Caco-2 (cell line): ENCODE measurements at regions not wholly inside any gene's neighbourhood (a gene's known extent, or its start where the extent isn't known, plus 50 kb on each side); places are given as distances from the start of the nearest gene placed in this dataset.

Experiments used
- BruUV-seq: library from RNA; stranded (reverse); fragments of 400-500 nt; replicated peaks from 2 replicates; lab custom pipeline; 2021; lab: Mats Ljungman, UMichigan
- CTCF ChIA-PET: fragments of 300-600 bp; sonication (Branson Sonifier 250); formaldehyde crosslinking; loops from one replicate; lab custom pipeline; 2022; ENCODE audit warnings: antibody characterized with exemption; lab: Charles Lee
- POLR2A ChIA-PET: fragments of 300-600 bp; sonication (Branson Sonifier 250); formaldehyde crosslinking; loops from one replicate; lab custom pipeline; 2022; ENCODE audit warnings: antibody characterized with exemption; lab: Charles Lee
- DNase-seq, 2 experiments: peaks; one replicate each; pipeline versions ENCODE4 v3.0.0 to v3.0.0-alpha.2; 2020 to 2022
- H3K27me3 ChIP-seq: replicated peaks from 2 replicates; pipeline ENCODE4 v1.6.0; 2011; ENCODE audit warnings: low read length; ENCODE audit not compliant: control insufficient read depth, insufficient read depth
- H3K36me3 ChIP-seq: 2 replicates; pipeline ENCODE4 v1.5.1; 2011; ENCODE audit warnings: low read length; ENCODE audit not compliant: control insufficient read depth, insufficient read depth
- H3K4me1 ChIP-seq: fragments of 250-450 bp; sonication (Bioruptor Pico); 2 replicates; pipeline ENCODE4 v1.5.1; 2020; ENCODE audit warnings: mild to moderate bottlenecking
- H3K4me3 ChIP-seq: 2 replicates; pipeline ENCODE4 v1.5.1; 2011; ENCODE audit warnings: low read depth, mild to moderate bottlenecking, control low read depth, low read length
- H3K9me3 ChIP-seq: fragments of 250-450 bp; sonication (Bioruptor Pico); 2 replicates; pipeline ENCODE4 v1.5.1; 2020; ENCODE audit warnings: mild to moderate bottlenecking, moderate library complexity
- H3K27ac Mint-ChIP-seq: one replicate; pipeline ENCODE4 v1.8.0; 2022; ENCODE audit warnings: mixed read lengths; ENCODE audit not compliant: unreplicated experiment
- H3K27me3 Mint-ChIP-seq: one replicate; pipeline ENCODE4 v1.8.0; 2022; ENCODE audit warnings: mixed read lengths; ENCODE audit not compliant: insufficient read depth, unreplicated experiment
- H3K36me3 Mint-ChIP-seq: one replicate; pipeline ENCODE4 v1.8.0; 2022; ENCODE audit warnings: mild to moderate bottlenecking, mixed read lengths; ENCODE audit not compliant: insufficient read depth, unreplicated experiment
- H3K4me1 Mint-ChIP-seq: one replicate; pipeline ENCODE4 v1.8.0; 2022; ENCODE audit warnings: low read depth, mixed read lengths; ENCODE audit not compliant: unreplicated experiment
- H3K4me3 Mint-ChIP-seq: one replicate; pipeline ENCODE4 v1.8.0; 2022; ENCODE audit warnings: mild to moderate bottlenecking, moderate library complexity, mixed read lengths; ENCODE audit not compliant: unreplicated experiment
- H3K9me3 Mint-ChIP-seq: one replicate; pipeline ENCODE4 v1.8.0; 2022; ENCODE audit warnings: mixed read lengths; ENCODE audit not compliant: unreplicated experiment
- intact Hi-C: fragments of 100-400 bp; cut with micrococcal nuclease; formaldehyde crosslinking; loops from one replicate; pipeline ENCODE4 v1.10.0; 2022; ENCODE audit not compliant: unreplicated experiment
- TF ChIP-seq, protein P1 (sequence below), 2 experiments: fragments of 200-600 bp in 1 of 2; IDR thresholded peaks; 1 replicate in 1 of 2; 2 replicates in 1 of 2; pipeline versions ENCODE4 v1.5.1 to v1.8.0; 2011 to 2022; ENCODE audit warnings: antibody characterized with exemption in 1 of 2, control low read depth in 1 of 2, inconsistent platforms in 1 of 2, low read depth in 1 of 2, low read length in 1 of 2, mild to moderate bottlenecking in 1 of 2, moderate library complexity in 1 of 2; ENCODE audit not compliant: insufficient read depth in 1 of 2, severe bottlenecking in 1 of 2, unreplicated experiment in 1 of 2

DNA sequence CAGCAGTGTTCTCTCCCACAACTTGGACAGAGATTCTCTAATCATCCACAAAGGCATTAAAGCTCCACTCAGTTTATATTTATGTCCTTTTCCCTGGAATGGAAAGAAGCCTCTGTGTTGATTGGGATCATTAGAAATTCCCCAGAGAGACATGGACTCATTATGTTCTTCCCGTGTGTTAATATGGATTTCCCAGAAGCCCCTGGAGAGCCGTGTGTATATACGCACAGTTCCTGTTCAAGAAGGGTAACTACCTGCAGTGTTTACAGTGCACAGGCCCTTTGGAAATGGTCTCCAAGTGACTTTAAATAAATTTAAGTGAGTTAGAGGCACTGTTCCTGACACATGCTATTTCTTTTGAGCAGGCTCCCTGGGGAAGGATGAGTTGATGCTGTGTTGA lies 428.0 kb upstream of the TMTC1 start:
- CTCF ChIA-PET = no interaction called here

DNA sequence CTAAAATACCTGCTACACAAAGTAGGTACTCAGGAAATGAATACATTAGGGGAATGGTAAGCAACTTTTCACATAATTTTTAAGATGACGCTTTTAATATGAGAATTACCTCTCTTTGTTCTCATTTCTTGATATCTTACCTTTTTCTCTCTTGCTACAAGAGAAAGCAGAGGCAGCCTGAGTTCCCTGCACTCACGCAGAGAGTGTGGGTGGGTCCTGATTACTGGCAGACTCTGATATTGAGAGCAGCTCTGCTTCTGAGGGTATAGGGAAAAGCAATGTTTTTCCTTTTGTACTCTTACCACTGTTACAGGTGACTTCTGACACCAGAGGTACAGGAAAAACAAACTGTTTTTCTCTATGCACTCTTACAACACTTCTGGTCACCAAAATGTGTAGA lies 420.2 kb upstream of the TMTC1 start:
- DNase-seq = no peak
- CTCF ChIA-PET = no interaction called here

More for the DNA sequence above, 428.0 kb upstream of the TMTC1 start:
- Histone ChIP-seq H3K36me3 (no peaks in the 10 kb centered on the region), H3K4me1 (peaks cover 8% of the 10 kb centered on the region; the same call in 1 of the 2 replicates), H3K9me3 (no peaks in the 10 kb centered on the region; the same call in 1 of the 2 replicates), H3K27me3 (no peaks in the 10 kb centered on the region), H3K4me3 (no peak overlapping the region)
- POLR2A ChIA-PET = no interaction called here
- no peak for DNase-seq
- BruUV-seq = no TSS peak
- Mint-ChIP-seq H3K4me3 (no peak overlapping the region), H3K4me1 (peaks cover 9% of the 10 kb centered on the region), H3K36me3 (no peaks in the 10 kb centered on the region), H3K27ac (no peak overlapping the region), H3K27me3 (no peaks in the 10 kb centered on the region), H3K9me3 (peaks cover 27% of the 10 kb centered on the region)
- intact Hi-C loops = no loop called here
- TF ChIP-seq, protein P1, sequence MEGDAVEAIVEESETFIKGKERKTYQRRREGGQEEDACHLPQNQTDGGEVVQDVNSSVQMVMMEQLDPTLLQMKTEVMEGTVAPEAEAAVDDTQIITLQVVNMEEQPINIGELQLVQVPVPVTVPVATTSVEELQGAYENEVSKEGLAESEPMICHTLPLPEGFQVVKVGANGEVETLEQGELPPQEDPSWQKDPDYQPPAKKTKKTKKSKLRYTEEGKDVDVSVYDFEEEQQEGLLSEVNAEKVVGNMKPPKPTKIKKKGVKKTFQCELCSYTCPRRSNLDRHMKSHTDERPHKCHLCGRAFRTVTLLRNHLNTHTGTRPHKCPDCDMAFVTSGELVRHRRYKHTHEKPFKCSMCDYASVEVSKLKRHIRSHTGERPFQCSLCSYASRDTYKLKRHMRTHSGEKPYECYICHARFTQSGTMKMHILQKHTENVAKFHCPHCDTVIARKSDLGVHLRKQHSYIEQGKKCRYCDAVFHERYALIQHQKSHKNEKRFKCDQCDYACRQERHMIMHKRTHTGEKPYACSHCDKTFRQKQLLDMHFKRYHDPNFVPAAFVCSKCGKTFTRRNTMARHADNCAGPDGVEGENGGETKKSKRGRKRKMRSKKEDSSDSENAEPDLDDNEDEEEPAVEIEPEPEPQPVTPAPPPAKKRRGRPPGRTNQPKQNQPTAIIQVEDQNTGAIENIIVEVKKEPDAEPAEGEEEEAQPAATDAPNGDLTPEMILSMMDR (IDR thresholded peaks at IDR 0.05; ENCODE audit: insufficient read depth in 1 of 2, low read depth in 1 of 2, low read length in 1 of 2, severe bottlenecking in 1 of 2, unreplicated experiment in 1 of 2) = no peak

DNA sequence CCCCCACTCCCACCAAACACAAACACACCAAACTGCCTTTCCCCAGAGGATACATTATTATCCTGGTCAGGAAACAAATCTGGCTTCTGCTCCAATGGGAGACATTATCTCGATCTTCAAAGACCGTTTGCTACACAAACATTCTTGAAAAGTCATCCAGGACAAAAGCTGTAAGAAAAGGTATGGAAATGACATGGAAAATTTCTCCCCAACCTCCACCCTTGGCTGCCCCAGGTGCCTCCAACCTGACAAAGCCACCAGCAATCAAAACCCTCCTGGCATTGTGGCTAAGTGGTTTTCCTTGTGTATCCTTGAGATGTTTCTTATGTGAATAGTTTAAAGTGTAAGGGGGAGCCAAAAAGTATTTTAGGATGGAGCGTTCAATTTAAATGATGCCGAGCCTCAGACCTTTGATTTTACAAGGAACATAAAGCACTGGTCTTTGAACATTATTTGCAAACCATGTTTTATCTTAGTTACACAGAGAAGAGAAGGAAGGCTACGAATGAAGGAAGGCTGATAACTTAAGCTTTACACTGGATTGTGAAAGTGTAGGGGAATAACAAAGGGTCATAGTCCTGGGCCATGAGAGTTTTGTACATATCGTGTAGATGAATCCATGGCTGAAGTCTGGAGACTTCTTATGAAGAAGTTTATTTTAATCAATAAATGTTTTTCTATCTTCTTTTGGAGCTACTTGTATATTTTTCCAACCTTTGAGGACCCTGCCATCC lies 418.9 kb upstream of the TMTC1 start:
- DNase-seq = peak; percentile 78 to 80
- peaks cover 15% of the 10 kb centered on the region for H3K36me3 Mint-ChIP-seq
- ChIA-PET CTCF (no interaction called here), POLR2A (interaction anchor here (0.7 kb wide), 1 partner anchor 67 kb away, joined by 4 read pairs; no protein-coding TSS in a partner anchor)
- peaks cover 9% of the 10 kb centered on the region; the same call in 1 of the 2 replicates for H3K9me3 ChIP-seq
- H3K4me3 Mint-ChIP-seq = peak overlapping the region; percentile 33
- intact Hi-C loops = loop anchor here (1.0 to 10.0 kb wide), 2 partner anchors 84 to 552 kb away; partner anchors contain the start of gene CAPRIN2
- H3K9me3 Mint-ChIP-seq = peaks cover 38% of the 10 kb centered on the region
- H3K4me1 Mint-ChIP-seq = peaks cover 14% of the 10 kb centered on the region
- no peaks in the 10 kb centered on the region for H3K27me3 ChIP-seq
- no peaks in the 10 kb centered on the region for H3K27me3 Mint-ChIP-seq
- H3K27ac Mint-ChIP-seq = peak overlapping the region; percentile 90
- TF ChIP-seq, protein P1 (IDR thresholded peaks at IDR 0.05; ENCODE audit: insufficient read depth in 1 of 2, low read depth in 1 of 2, low read length in 1 of 2, severe bottlenecking in 1 of 2, unreplicated experiment in 1 of 2) = no peak
- no peaks in the 10 kb centered on the region for H3K36me3 ChIP-seq
- BruUV-seq = TSS peak; percentile 76
- no peak overlapping the region for H3K4me3 ChIP-seq
- H3K4me1 ChIP-seq = peaks cover 27% of the 10 kb centered on the region

More for the DNA sequence above, 420.2 kb upstream of the TMTC1 start:
- no TSS peak for BruUV-seq
- H3K4me1 Mint-ChIP-seq = peaks cover 10% of the 10 kb centered on the region
- POLR2A ChIA-PET = no interaction called here
- intact Hi-C loops = loop anchor here (10.0 kb wide), 1 partner anchor 551 kb away; the partner anchor contains the start of gene CAPRIN2
- peaks cover 15% of the 10 kb centered on the region for H3K36me3 Mint-ChIP-seq
- TF ChIP-seq, protein P1 (IDR thresholded peaks at IDR 0.05; ENCODE audit: insufficient read depth in 1 of 2, low read depth in 1 of 2, low read length in 1 of 2, severe bottlenecking in 1 of 2, unreplicated experiment in 1 of 2) = no peak
- H3K9me3 Mint-ChIP-seq = peaks cover 40% of the 10 kb centered on the region
- H3K4me1 ChIP-seq = peaks cover 27% of the 10 kb centered on the region
- H3K4me3 ChIP-seq = no peak overlapping the region
- peaks cover 9% of the 10 kb centered on the region; the same call in 1 of the 2 replicates for H3K9me3 ChIP-seq
- no peaks in the 10 kb centered on the region for H3K27me3 ChIP-seq
- H3K4me3 Mint-ChIP-seq = peak overlapping the region; percentile 52
- no peaks in the 10 kb centered on the region for H3K27me3 Mint-ChIP-seq
- peak overlapping the region; percentile 90 for H3K27ac Mint-ChIP-seq
- H3K36me3 ChIP-seq = no peaks in the 10 kb centered on the region
